Dermis microvascular lymphatic vessel endothelial cell (primary cell): ENCODE measurements at regions not wholly inside any gene's neighbourhood (a gene's known extent, or its start where the extent isn't known, plus 50 kb on each side); places are given as distances from the start of the nearest gene placed in this dataset.

Source experiments
- DNase-seq, 2 donors: peaks; one replicate each; pipeline versions ENCODE4 v3.0.0 to v3.0.0-alpha.2; 2010; ENCODE audit warnings: low read depth in 2 of 2

GRCh38 chr6:22457996-22458395 lies 111.4 kb upstream of the HDGFL1 start:
- DNase-seq = no peak

DNA sequence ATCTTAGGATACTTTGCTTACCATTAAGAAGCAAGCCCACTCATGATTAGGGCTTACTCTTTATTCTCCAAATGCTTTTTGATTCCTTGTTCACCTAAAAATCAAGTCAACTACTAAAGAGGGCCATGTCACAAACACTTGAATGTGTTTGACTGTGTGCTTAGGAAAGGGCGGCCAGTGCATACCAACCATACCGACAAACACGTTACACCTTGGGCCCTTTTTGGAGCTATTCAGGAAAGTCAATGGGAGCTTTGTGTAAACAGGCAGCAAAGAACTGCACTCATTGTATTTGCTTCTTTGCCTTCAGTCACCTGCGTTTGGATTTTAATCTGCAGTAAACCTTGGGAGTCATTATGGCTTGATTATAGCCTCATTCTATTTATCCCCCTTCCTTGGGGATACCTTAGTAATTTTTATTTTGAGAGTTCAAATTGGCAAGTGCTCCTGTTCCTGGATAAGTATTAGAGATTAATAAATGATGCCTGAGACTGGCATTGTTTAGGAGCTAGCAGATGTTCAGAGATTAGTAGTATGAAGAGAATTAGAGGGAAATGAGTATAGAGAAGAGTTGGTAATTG lies 102.6 kb upstream of the HDGFL1 start:
- DNase-seq = no peak

DNA sequence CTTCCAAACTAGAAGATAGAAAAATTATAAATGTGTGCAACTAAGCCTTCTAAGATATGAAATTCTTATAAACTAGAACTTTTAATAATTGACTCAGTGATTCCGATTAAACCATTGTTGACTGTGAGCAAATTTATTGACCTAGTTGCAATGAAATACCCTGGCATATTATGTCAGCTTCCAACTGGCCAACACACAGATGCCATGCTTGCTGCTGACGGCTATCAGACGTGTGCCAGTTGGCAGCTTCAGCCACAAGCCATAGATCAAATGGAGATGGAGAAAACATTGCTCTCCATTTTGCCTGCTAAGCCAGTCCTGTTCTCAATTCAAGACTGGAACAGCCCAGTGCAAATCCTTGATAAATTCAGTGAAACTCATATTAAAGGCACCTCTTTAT lies 101.7 kb upstream of the HDGFL1 start:
- DNase-seq = no peak

DNA sequence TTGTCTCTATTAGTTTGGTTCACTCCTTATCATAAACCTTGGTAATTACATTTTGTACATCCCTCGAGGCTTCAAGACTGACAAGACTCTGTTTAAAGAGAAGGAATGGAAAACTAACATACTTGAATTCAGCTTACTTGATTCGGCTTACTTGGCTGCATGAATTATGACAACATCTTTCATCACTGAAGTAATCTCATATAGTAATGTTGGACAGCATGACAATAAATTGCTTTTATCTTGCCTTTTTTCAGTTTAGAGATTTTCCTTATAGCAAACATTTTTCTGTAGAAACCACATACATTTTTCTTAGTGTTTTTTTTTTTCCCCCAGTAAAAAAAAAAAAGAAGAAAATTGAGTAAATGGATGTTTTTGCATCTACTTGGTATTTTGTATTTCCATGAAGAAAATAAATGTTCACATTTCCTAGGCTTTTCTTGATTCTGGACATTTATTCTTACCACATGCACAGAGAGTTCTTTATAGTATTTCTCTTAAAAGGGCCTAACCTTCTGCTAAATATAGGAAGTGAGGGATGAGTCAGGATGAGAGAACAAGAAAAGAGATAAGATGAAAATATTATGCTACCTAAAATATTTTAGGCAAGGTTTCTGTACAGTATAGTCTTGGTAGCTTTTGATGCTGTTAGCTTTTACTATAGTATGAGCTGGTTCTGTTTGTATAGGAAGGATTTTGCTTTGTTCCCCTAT lies 101.0 kb upstream of the HDGFL1 start:
- DNase-seq = no peak

DNA sequence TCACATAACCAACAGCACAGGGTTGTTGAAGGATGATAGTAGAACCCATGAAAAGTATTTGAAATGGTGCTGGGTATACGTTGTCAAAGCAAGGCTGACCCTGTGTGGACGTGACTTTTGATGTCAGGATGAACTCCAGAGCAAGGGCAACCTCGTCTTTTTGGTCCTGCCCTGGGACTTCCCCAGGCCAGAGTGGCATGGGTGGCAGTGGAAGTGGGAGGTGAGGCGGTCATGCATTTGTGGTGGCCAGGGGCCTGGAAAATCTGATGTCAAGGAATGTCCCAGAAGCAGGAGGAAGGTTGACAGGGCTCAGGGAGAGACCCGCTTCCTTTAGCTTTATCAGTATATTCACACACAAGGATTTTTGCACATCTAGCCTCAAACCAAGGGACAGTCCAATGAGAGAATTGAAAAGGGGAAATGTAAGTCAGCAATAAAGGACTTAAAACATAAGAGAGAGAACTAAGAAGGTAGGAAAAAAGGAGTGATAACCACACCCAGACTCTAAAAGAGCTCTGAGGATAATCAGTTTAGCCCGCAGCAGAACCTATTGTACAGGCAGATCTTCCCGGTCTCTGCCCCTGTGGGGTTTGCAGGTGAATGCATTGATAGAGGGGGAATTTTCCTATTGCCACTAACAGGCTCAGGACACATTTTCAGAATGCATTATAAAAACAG lies 98.8 kb upstream of the HDGFL1 start:
- DNase-seq = peak in 1 of 2 donors; percentile 51

- DNase-seq = peak; percentile 97 to 98
Observed at GRCh38 chr6:22471132-22471690, 98.2 kb upstream of the HDGFL1 start.

DNA sequence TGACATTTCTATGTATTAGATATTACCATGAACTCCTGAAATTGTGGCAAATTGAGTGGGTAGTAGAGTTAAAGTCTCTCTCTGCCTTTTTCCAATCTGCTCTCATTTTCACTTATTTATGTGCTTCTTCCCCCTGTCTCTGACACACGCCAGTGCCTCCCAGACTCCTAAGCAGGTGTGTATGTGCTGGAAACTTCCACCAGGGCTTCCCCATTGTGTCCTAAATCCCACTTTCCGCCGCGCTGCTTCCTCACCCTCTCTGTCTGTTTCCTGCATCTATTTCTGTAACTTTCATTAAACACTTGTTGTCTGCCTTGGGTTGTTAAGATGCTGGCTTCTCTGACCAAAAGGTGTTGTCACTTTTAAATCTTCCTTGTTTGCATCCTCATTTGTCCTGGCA lies 97.6 kb upstream of the HDGFL1 start:
- DNase-seq = peak in 1 of 2 donors; percentile 65

DNA sequence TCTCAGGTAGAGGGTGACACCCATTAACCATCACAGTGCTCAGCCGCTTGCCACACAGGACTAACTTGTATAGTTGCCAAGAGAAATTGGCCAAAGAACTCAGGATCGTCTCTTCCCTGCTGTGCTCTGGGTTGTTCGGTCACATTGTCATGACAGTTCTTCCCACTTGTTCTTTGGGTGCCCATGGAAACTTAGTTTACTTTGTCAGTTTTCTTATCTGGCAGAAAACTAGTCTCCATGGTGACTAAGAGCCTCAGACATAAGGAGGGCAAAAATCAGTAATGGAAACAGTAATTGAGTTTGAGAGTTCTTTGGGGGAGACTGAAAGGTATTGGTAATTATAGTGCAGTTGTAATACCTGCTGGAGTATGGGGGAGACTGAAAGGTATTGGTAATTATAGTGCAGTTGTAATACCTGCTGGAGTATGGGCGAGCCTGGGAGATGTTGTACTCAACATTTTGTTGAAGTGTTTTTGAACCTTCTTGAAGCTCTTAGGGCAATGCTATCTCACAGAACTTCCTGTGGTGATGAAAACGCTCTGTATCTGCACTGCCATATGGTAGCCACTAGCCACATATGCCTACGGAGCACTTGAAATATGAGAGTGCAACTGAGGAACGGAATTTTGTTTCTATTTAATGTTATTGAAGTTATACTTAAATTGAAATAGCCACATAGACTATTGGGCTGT lies 95.2 kb upstream of the HDGFL1 start:
- DNase-seq = no peak

- DNase-seq = no peak
Observed at GRCh38 chr6:22476811-22477390, 92.5 kb upstream of the HDGFL1 start.

DNA sequence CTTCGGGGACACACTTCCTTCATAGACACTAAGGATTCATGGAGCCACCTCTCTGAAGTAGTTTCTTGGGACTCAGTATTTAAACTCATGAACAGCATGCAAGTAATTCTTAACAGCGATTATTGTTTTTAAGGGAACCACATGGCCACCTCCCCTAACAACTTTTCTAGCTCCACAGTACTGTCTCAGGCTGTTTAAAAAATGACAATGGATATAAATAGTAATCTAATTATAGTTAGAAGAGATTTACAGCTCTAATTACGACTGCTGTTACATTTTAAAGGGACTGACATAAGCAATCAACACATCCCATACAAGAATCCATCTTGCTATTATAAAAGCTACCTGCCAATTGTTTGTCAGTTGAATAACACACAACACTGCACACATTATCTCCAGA lies 72.1 kb upstream of the HDGFL1 start:
- no peak for DNase-seq

- no peak for DNase-seq
Observed at GRCh38 chr6:22499815-22500214, 69.6 kb upstream of the HDGFL1 start.

DNA sequence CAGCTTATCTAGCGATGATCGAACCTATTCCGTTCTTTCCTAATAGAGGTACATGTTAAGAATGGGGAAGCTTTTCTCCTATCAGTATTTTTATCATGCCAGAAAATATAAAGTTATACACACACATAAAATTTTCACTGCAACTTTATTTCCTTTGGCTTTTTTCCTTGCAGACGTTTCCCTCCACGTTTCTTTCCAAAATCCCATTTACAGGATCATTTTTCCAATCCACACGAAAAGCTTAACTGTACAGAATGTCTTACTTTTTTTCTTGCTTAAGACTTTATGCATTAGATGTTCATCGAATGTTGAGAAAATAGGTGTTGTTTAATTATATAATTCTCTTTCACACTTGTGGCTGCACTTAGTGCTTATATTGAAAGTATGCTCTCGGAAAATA lies 62.9 kb upstream of the HDGFL1 start:
- DNase-seq = no peak

GRCh38 chr6:22512686-22513427 lies 56.5 kb upstream of the HDGFL1 start:
- no peak for DNase-seq

DNA sequence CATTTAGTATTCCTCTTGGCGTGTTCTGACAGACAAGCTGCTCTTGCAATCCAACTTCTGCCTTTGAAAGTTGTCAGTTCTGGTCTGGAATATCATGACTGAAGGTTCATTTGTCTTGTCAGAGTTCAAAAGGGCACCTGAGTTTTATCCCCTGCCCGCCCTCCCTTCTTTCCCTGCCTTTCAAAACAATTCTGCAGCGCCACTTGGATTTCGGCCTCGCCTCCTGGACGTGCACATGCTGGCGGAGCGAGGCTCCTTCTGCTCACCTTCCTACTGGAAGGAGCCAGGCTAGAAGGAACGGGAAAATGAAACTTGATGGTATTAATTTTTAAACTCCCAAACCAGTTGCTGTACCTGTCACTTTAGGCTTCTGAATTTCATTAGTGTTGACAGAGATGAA lies 55.7 kb upstream of the HDGFL1 start:
- no peak for DNase-seq

GRCh38 chr6:22519237-22519636 lies 50.1 kb upstream of the HDGFL1 start:
- no peak for DNase-seq
